ENCODE measurements at regions not wholly inside any gene's neighbourhood (a gene's known extent, or its start where the extent isn't known, plus 50 kb on each side); places are given as distances from the start of the nearest gene placed in this dataset.

DNA sequence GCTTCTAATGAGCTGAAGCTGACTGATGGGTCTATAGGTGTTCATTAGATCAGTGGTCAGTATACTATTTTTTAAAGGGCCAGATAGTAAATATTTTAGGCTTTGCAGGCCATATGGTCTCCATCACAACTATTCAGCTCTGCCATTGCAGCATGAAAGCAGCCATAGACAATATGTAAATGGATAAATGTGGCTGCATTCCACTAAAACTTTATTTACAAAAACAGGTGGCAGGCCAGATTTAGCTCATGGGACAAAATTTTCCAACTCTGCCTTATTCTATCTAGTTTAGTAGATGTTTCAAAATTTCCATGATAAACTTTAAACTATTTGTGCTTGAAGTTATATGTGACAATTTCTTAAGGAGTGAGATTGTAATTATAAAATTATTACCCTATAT lies 339.3 kb downstream of the ABCC12 start:
- TF ChIP-seq, protein P1, sequence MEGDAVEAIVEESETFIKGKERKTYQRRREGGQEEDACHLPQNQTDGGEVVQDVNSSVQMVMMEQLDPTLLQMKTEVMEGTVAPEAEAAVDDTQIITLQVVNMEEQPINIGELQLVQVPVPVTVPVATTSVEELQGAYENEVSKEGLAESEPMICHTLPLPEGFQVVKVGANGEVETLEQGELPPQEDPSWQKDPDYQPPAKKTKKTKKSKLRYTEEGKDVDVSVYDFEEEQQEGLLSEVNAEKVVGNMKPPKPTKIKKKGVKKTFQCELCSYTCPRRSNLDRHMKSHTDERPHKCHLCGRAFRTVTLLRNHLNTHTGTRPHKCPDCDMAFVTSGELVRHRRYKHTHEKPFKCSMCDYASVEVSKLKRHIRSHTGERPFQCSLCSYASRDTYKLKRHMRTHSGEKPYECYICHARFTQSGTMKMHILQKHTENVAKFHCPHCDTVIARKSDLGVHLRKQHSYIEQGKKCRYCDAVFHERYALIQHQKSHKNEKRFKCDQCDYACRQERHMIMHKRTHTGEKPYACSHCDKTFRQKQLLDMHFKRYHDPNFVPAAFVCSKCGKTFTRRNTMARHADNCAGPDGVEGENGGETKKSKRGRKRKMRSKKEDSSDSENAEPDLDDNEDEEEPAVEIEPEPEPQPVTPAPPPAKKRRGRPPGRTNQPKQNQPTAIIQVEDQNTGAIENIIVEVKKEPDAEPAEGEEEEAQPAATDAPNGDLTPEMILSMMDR (IDR thresholded peaks at IDR 0.05; ENCODE audit: low read length) = no peak
- TF ChIP-seq EZH2 (IDR thresholded peaks at IDR 0.05; ENCODE audit: borderline replicate concordance, low read length) = no peak

Data from OCI-LY1 (cell line).